ENCODE measurements at regions not wholly inside any gene's neighbourhood (a gene's known extent, or its start where the extent isn't known, plus 50 kb on each side); places are given as distances from the start of the nearest gene placed in this dataset.

GRCh38 chr4:127416115-127416514, 216.6 kb upstream of the INTU start:
- TF ChIP-seq POLR2A (IDR thresholded peaks at IDR 0.05; ENCODE audit: low read depth, low read length) (no peak), POLR2AphosphoS5 (IDR thresholded peaks at IDR 0.05; ENCODE audit: low read depth, low read length) (no peak), SPI1 (IDR thresholded peaks at IDR 0.05; ENCODE audit: low read depth, low read length) (no peak), TAF1 (IDR thresholded peaks at IDR 0.05; ENCODE audit: low read depth, low read length) (no peak), POU2F2 (IDR thresholded peaks at IDR 0.05; ENCODE audit: low read depth, low read length) (no peak)
